K562 (cell line): ENCODE measurements at regions not wholly inside any gene's neighbourhood (a gene's known extent, or its start where the extent isn't known, plus 50 kb on each side); places are given as distances from the start of the nearest gene placed in this dataset.

ENCODE experiments used
- ATAC-seq: fragments of 200-7000 bp; cut with Tn5 transposase; 3 replicates; pipeline ENCODE4 v1.9.1; 2020; ENCODE audit warnings: moderate library complexity
- BruUV-seq: library from RNA; stranded (reverse); fragments of 400-500 nt; replicated peaks from 2 replicates; lab custom pipeline; 2021; lab: Mats Ljungman, UMichigan
- CTCF ChIA-PET: fragments of 300-600 bp; formaldehyde crosslinking; extraction: SDS; loops from one replicate; lab custom pipeline; 2021; ENCODE audit warnings: low intra/inter-chr PET ratio; lab: Yijun Ruan, JAX
- POLR2A ChIA-PET: fragments of 300-600, 350-650 bp; sonication (Branson Sonifier 250); formaldehyde crosslinking; extraction: SDS; loops from one replicate; lab custom pipeline; 2021; ENCODE audit warnings: antibody characterized with exemption, inconsistent platforms; lab: Yijun Ruan, JAX
- DNase-seq, 4 experiments: peaks; one replicate each; pipeline versions ENCODE4 v3.0.0 to v3.0.0-alpha.2; 2011 to 2018; ENCODE audit warnings: low spot score in 3 of 4, mixed read lengths in 3 of 4; ENCODE audit errors: extremely low read depth in 1 of 4
- FAIRE-seq: peaks from 2 replicates; lab custom pipeline; 2011; peaks lifted over from hg19 to GRCh38; lab: Jason Lieb, UNC
- H2AFZ ChIP-seq: 2 replicates; pipeline ENCODE4 v1.6.0; 2011; ENCODE audit warnings: low read depth, low read length, control low read depth, inconsistent platforms
- H3K27ac ChIP-seq: fragments of 200-600 bp; 3 replicates; pipeline ENCODE4 v1.8.0; 2011; ENCODE audit warnings: low read depth, mild to moderate bottlenecking, control low read depth, inconsistent platforms, low read length, moderate library complexity, mixed read lengths; ENCODE audit errors: extremely low read depth
- H3K27me3 ChIP-seq, 2 experiments: fragments of 300-600 bp in 1 of 2; 2 replicates in 1 of 2; 3 replicates in 1 of 2; pipeline versions ENCODE4 v1.6.0 to v1.8.0; 2011; ENCODE audit warnings: inconsistent platforms in 2 of 2, low read length in 2 of 2, mild to moderate bottlenecking in 1 of 2, mixed read lengths in 1 of 2, moderate library complexity in 1 of 2; ENCODE audit not compliant: control insufficient read depth in 2 of 2, insufficient read depth in 2 of 2
- H3K36me3 ChIP-seq: fragments of 300-600 bp; 3 replicates; pipeline ENCODE4 v1.8.0; 2011; ENCODE audit warnings: mild to moderate bottlenecking, low read length, inconsistent platforms; ENCODE audit not compliant: control insufficient read depth, insufficient read depth
- H3K4me1 ChIP-seq, 2 experiments: fragments of 200-600 bp in 1 of 2; replicated peaks in 1 of 2; 2 replicates in 1 of 2; 3 replicates in 1 of 2; pipeline versions ENCODE4 v1.5.1 to v1.8.0; 2011; ENCODE audit warnings: inconsistent platforms in 2 of 2, low read length in 2 of 2, mild to moderate bottlenecking in 1 of 2, mixed read lengths in 1 of 2, moderate library complexity in 1 of 2; ENCODE audit not compliant: control insufficient read depth in 2 of 2, insufficient read depth in 2 of 2
- H3K4me2 ChIP-seq: 2 replicates; pipeline ENCODE4 v1.6.1; 2011; ENCODE audit warnings: low read length, control low read depth, inconsistent platforms, mixed read lengths; ENCODE audit not compliant: insufficient read depth
- H3K4me3 ChIP-seq: fragments of 200-600 bp; sonication (generic), shearing (Covaris generic); 2 replicates; pipeline ENCODE4 v1.5.1; 2016; ENCODE audit warnings: control low read depth, inconsistent platforms
- H3K79me2 ChIP-seq: fragments of 200-600 bp; 3 replicates; pipeline ENCODE4 v1.8.0; 2011; ENCODE audit warnings: low read length, inconsistent platforms; ENCODE audit not compliant: control insufficient read depth, insufficient read depth
- H3K9ac ChIP-seq, 2 experiments: 2 replicates each; pipeline versions ENCODE4 v1.6.0 to v1.6.1; 2011; ENCODE audit warnings: low read depth in 2 of 2, low read length in 2 of 2, control low read depth in 1 of 2, inconsistent platforms in 1 of 2, mild to moderate bottlenecking in 1 of 2, mixed read lengths in 1 of 2; ENCODE audit not compliant: insufficient read depth in 1 of 2
- H3K9me1 ChIP-seq: one replicate; pipeline ENCODE4 v1.6.0; 2011; ENCODE audit warnings: inconsistent platforms, mild to moderate bottlenecking, low read length, moderate library complexity; ENCODE audit not compliant: control insufficient read depth, insufficient read depth
- H3K9me3 ChIP-seq: replicated peaks from 2 replicates; pipeline ENCODE4 v1.5.1; 2011; ENCODE audit warnings: low read depth, low read length, inconsistent platforms; ENCODE audit not compliant: control insufficient read depth, insufficient read depth
- H4K20me1 ChIP-seq: replicated peaks from 2 replicates; pipeline ENCODE4 v1.6.1; 2011; ENCODE audit warnings: low read length, inconsistent platforms, mixed read lengths; ENCODE audit not compliant: control insufficient read depth, insufficient read depth
- FOXK1 ChIP-seq: sonication (generic); formaldehyde crosslinking; IDR thresholded peaks from 2 replicates; pipeline ENCODE4 v1.8.0; 2022; ENCODE audit warnings: missing genetic modification reagents, mild to moderate bottlenecking, borderline replicate concordance
- GATA2 ChIP-seq: sonication (generic); formaldehyde crosslinking; IDR thresholded peaks from 2 replicates; pipeline ENCODE4 v1.4.0; 2020; ENCODE audit warnings: mild to moderate bottlenecking, missing genetic modification reagents
- LCOR ChIP-seq: sonication (generic); formaldehyde crosslinking; IDR thresholded peaks from 2 replicates; pipeline ENCODE4 v1.8.0; 2022; ENCODE audit warnings: mild to moderate bottlenecking, missing genetic modification reagents
- NKRF ChIP-seq: fragments of 450-650 bp; IDR thresholded peaks from 2 replicates; pipeline ENCODE4 v1.6.1; 2016; ENCODE audit warnings: borderline replicate concordance
- SREBF2 ChIP-seq: sonication (generic); formaldehyde crosslinking; IDR thresholded peaks from 2 replicates; pipeline ENCODE4 v1.4.0; 2020; ENCODE audit warnings: mild to moderate bottlenecking, missing genetic modification reagents
- XRCC3 ChIP-seq: fragments of 450-650 bp; IDR thresholded peaks from 2 replicates; pipeline ENCODE4 v1.6.1; 2017; ENCODE audit warnings: mild to moderate bottlenecking, moderate library complexity
- ZFP1 ChIP-seq: fragments of 450-650 bp; formaldehyde crosslinking; IDR thresholded peaks from 2 replicates; pipeline ENCODE4 v1.4.0; 2020; ENCODE audit warnings: mild to moderate bottlenecking, mixed read lengths
- ZNF143 ChIP-seq: sonication (generic); formaldehyde crosslinking; IDR thresholded peaks from 2 replicates; pipeline ENCODE4 v1.9.0; 2022; ENCODE audit warnings: mild to moderate bottlenecking, missing genetic modification reagents
- WGBS: fragments of 100-300 bp; shearing (Covaris generic); methylation state at CpG from one replicate; pipeline ENCODE4 v1.1.6; 2016; ENCODE audit warnings: low coverage, mixed read lengths; ENCODE audit not compliant: insufficient coverage; ENCODE audit errors: missing lambda C conversion rate; 5-methylcytosine and 5-hydroxymethylcytosine counted together
- in situ Hi-C: fragments of 300-500 bp; cut with MboI; formaldehyde crosslinking; loops from 4 replicates; pipeline ENCODE4 v1.15.0; 2018; ENCODE audit warnings: inconsistent platforms, mixed read lengths
- intact Hi-C: fragments of 100-400 bp; cut with micrococcal nuclease; formaldehyde crosslinking; loops from 2 replicates; pipeline ENCODE4 v1.14.2; 2022

GRCh38 chr16:63192980-63193379 lies 1156.7 kb upstream of the CDH8 start (continued):
- TF ChIP-seq XRCC3 = no peak
- no peak for TF ChIP-seq GATA2 (CRISPR knock-in tag)
- TF ChIP-seq ZNF143 = no peak

GRCh38 chr16:63188086-63188771 lies 1152.0 kb upstream of the CDH8 start:
- H3K4me2 ChIP-seq = no peak overlapping the region
- no peak for FAIRE-seq
- no peak overlapping the region for H3K4me3 ChIP-seq
- H3K27ac ChIP-seq = no peak overlapping the region
- H3K4me1 ChIP-seq = no peaks in the 10 kb centered on the region
- no TSS peak for BruUV-seq
- H3K27me3 ChIP-seq = no peaks in the 10 kb centered on the region
- H4K20me1 ChIP-seq = no peaks in the 10 kb centered on the region
- ChIA-PET POLR2A (no interaction called here), CTCF (no interaction called here)
- H3K9me1 ChIP-seq = no peaks in the 10 kb centered on the region
- in situ Hi-C loops = no loop called here
- TF ChIP-seq FOXK1 (CRISPR knock-in tag) (no peak), NKRF (no peak), SREBF2 (CRISPR knock-in tag) (no peak), ZFP1 (CRISPR knock-in tag) (no peak), LCOR (CRISPR knock-in tag) (no peak)
- TF ChIP-seq, all 486 proteins: peak for 0
- ATAC-seq = no peak
- 1% methylated on average over 7 of the region's 7 CpGs for WGBS
- no peaks in the 10 kb centered on the region for H3K36me3 ChIP-seq
- H3K9ac ChIP-seq = no peak overlapping the region
- intact Hi-C loops = no loop called here
- H3K79me2 ChIP-seq = no peaks in the 10 kb centered on the region
- DNase-seq = no peak
- no peaks in the 10 kb centered on the region for H3K9me3 ChIP-seq
- no peak overlapping the region for H2AFZ ChIP-seq
